Small intestine (tissue), 7 donors: ENCODE measurements at regions not wholly inside any gene's neighbourhood (a gene's known extent, or its start where the extent isn't known, plus 50 kb on each side); places are given as distances from the start of the nearest gene placed in this dataset.
"Not testable (repeated sequence)": the region's sequence is repeated elsewhere in the genome, so short reads cannot be mapped to it uniquely, and the experiment has no call there.

ENCODE experiments used
- DNase-seq, 2 donors: peaks; one replicate each; pipeline versions ENCODE4 v3.0.0 to v3.0.0-alpha.2; 2013
- FAIRE-seq: peaks from 2 replicates; lab custom pipeline; 2012; peaks lifted over from hg19 to GRCh38; lab: Jason Lieb, UNC
- H3K27ac ChIP-seq, 3 donors: one replicate each; pipeline ENCODE4 v1.5.1; 2013; ENCODE audit warnings: low read length in 2 of 3, mild to moderate bottlenecking in 2 of 3, control low read depth in 1 of 3, inconsistent platforms in 1 of 3, low read depth in 1 of 3, moderate library complexity in 1 of 3
- H3K27me3 ChIP-seq, 3 donors: one replicate each; pipeline ENCODE4 v1.6.1; 2013; ENCODE audit warnings: low read length in 3 of 3, inconsistent platforms in 1 of 3; ENCODE audit not compliant: control insufficient read depth in 3 of 3, insufficient read depth in 3 of 3
- H3K36me3 ChIP-seq, 3 donors: one replicate each; pipeline ENCODE4 v1.6.1; 2013; ENCODE audit warnings: low read length in 3 of 3, inconsistent platforms in 1 of 3, low read depth in 1 of 3, mild to moderate bottlenecking in 1 of 3, moderate library complexity in 1 of 3; ENCODE audit not compliant: control insufficient read depth in 3 of 3, insufficient read depth in 2 of 3
- H3K4me1 ChIP-seq, 3 donors: one replicate each; pipeline ENCODE4 v1.6.1; 2013; ENCODE audit warnings: low read length in 2 of 3, inconsistent platforms in 1 of 3, low read depth in 1 of 3, mild to moderate bottlenecking in 1 of 3, moderate library complexity in 1 of 3; ENCODE audit not compliant: control insufficient read depth in 3 of 3, insufficient read depth in 2 of 3
- H3K4me3 ChIP-seq, 3 donors: one replicate each; pipeline ENCODE4 v1.5.1; 2013; ENCODE audit warnings: low read length in 3 of 3, control low read depth in 1 of 3, inconsistent platforms in 1 of 3, low read depth in 1 of 3, mild to moderate bottlenecking in 1 of 3, moderate library complexity in 1 of 3
- H3K9me3 ChIP-seq, 2 donors: one replicate each; pipeline ENCODE4 v1.6.1; 2013; ENCODE audit warnings: low read depth in 1 of 2, low read length in 1 of 2; ENCODE audit not compliant: control insufficient read depth in 2 of 2, insufficient read depth in 1 of 2
- WGBS, 3 donors: extraction: QIAGEN DNeasy Blood & Tissue Kit; methylation state at CpG; one replicate each; pipeline ENCODE4 v1.1.7; 2013; 5-methylcytosine and 5-hydroxymethylcytosine counted together
- donor health status: healthy with polysubstance abuse.
- donor health status: control.
- donor health status: control.
- donor health status: Bipolar disorder and iron deficiency.
- donor health status: healthy.

- not testable (repeated sequence) for H3K27ac ChIP-seq, FAIRE-seq, H3K36me3 ChIP-seq, H3K4me1 ChIP-seq, H3K4me3 ChIP-seq, H3K27me3 ChIP-seq, DNase-seq, H3K9me3 ChIP-seq
- WGBS, 3 donors: 70 to 91% (median 75%) methylated on average over 1 of the region's 1 CpG
These were observed 137.9 kb downstream of the PXDC1 start for GRCh38 chr6:3613565-3613964.

GRCh38 chr6:3612341-3613041 is 139.0 kb downstream of the PXDC1 start:
- DNase-seq: peak in 1 of 2 donors; percentile 28
- Histone ChIP-seq H3K4me1 (no peaks in the 10 kb centered on the region), H3K9me3 (no peaks in the 10 kb centered on the region), H3K4me3 (no peak overlapping the region), H3K27me3 (peaks cover 0 to 4% (median 0%) of the 10 kb centered on the region in 3 donors), H3K36me3 (no peaks in the 10 kb centered on the region), H3K27ac (no peak overlapping the region)
- FAIRE-seq: no peak
- WGBS, 3 donors: 16 to 44% (median 28%) methylated on average over 8 of the region's 8 CpGs

- 73 to 78% (median 77%) methylated on average over 7 of the region's 7 CpGs for WGBS, 3 donors
- Histone ChIP-seq H3K9me3 (no peaks in the 10 kb centered on the region), H3K4me1 (no peaks in the 10 kb centered on the region), H3K4me3 (no peak overlapping the region), H3K36me3 (no peaks in the 10 kb centered on the region), H3K27me3 (peaks cover 0 to 4% (median 0%) of the 10 kb centered on the region in 3 donors), H3K27ac (no peak overlapping the region)
- FAIRE-seq (no peak), DNase-seq (no peak)
These were observed 140.6 kb downstream of the PXDC1 start for GRCh38 chr6:3610921-3611320.

GRCh38 chr6:3610206-3610605 is 141.3 kb downstream of the PXDC1 start:
- Histone ChIP-seq H3K4me1 (no peaks in the 10 kb centered on the region), H3K9me3 (no peaks in the 10 kb centered on the region), H3K36me3 (no peaks in the 10 kb centered on the region), H3K27ac (no peak overlapping the region), H3K4me3 (no peak overlapping the region), H3K27me3 (peaks cover 0 to 4% (median 0%) of the 10 kb centered on the region in 3 donors)
- DNase-seq (peak in 1 of 2 donors; percentile 5), FAIRE-seq (no peak)
- WGBS, 3 donors: 41 to 59% (median 50%) methylated on average over 5 of the region's 5 CpGs

- DNase-seq (no peak), FAIRE-seq (no peak)
- 81 to 91% (median 86%) methylated on average over 3 of the region's 3 CpGs for WGBS, 3 donors
- Histone ChIP-seq H3K27me3 (peaks cover 0 to 4% (median 0%) of the 10 kb centered on the region in 3 donors), H3K36me3 (no peaks in the 10 kb centered on the region), H3K9me3 (no peaks in the 10 kb centered on the region), H3K4me1 (no peaks in the 10 kb centered on the region), H3K4me3 (no peak overlapping the region), H3K27ac (no peak overlapping the region)
These were observed 142.1 kb downstream of the PXDC1 start for GRCh38 chr6:3609388-3609787.

- H3K4me1 ChIP-seq: no peaks in the 10 kb centered on the region
- FAIRE-seq (no peak), DNase-seq (no peak)
- peaks cover 0 to 4% (median 0%) of the 10 kb centered on the region in 3 donors for H3K27me3 ChIP-seq
- no peaks in the 10 kb centered on the region for H3K36me3 ChIP-seq
- H3K9me3 ChIP-seq: peaks cover 0 to 3% of the 10 kb centered on the region in 2 donors
- H3K27ac ChIP-seq: no peak overlapping the region
- no peak overlapping the region for H3K4me3 ChIP-seq
- 68 to 91% (median 86%) methylated on average over 10 of the region's 10 CpGs for WGBS, 3 donors
These were observed 143.4 kb downstream of the PXDC1 start for GRCh38 chr6:3608159-3608558.

- Histone ChIP-seq H3K9me3 (peaks cover 2 to 9% of the 10 kb centered on the region in 2 donors), H3K27me3 (peaks cover 0 to 4% (median 2%) of the 10 kb centered on the region in 3 donors), H3K36me3 (no peaks in the 10 kb centered on the region), H3K27ac (no peak overlapping the region), H3K4me1 (no peaks in the 10 kb centered on the region), H3K4me3 (no peak overlapping the region)
- 90 to 95% (median 94%) methylated on average over 8 of the region's 8 CpGs for WGBS, 3 donors
- no peak for DNase-seq
- no peak for FAIRE-seq
These were observed 143.9 kb downstream of the PXDC1 start for GRCh38 chr6:3607599-3607998.

- no peaks in the 10 kb centered on the region for H3K4me1 ChIP-seq
- H3K36me3 ChIP-seq: no peaks in the 10 kb centered on the region
- peaks cover 0 to 4% (median 4%) of the 10 kb centered on the region in 3 donors for H3K27me3 ChIP-seq
- H3K27ac ChIP-seq: no peak overlapping the region
- H3K9me3 ChIP-seq: peaks cover 2 to 11% of the 10 kb centered on the region in 2 donors
- FAIRE-seq (no peak), DNase-seq (no peak)
- WGBS, 3 donors: 87 to 100% (median 90%) methylated on average over 4 of the region's 4 CpGs
- H3K4me3 ChIP-seq: no peak overlapping the region
These were observed 144.3 kb downstream of the PXDC1 start for GRCh38 chr6:3607171-3607570.
